ENCODE measurements at regions not wholly inside any gene's neighbourhood (a gene's known extent, or its start where the extent isn't known, plus 50 kb on each side); places are given as distances from the start of the nearest gene placed in this dataset.

DNA sequence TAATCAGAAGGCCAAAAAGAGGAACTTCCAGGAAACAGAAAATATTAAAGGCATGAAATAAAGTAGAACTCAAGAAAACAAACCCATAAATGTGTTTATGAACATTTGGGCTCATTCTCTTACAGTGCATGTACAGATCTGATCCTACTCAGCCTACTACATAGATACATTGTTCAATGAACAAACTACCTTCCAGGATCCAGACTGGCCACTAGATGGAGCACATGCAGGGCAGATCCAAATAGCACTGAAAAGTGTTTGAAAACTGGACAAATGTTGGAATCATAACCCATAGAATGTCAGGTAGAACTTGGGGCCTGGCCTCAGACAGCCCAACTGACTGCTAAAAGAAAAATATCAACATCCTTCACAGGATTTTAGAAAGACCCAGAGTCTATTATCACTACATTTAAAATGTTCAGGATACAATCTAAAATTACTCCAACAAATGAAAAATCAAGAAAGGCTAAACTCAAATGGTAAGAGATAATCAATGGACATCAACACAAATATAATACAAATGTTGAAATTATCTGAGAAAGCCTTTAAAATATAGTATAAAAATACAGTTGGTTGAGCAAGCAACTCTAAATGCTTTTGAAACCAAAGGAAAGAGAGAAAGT is 122.4 kb upstream of the NUDT7 start:
- TF ChIP-seq, protein P1, sequence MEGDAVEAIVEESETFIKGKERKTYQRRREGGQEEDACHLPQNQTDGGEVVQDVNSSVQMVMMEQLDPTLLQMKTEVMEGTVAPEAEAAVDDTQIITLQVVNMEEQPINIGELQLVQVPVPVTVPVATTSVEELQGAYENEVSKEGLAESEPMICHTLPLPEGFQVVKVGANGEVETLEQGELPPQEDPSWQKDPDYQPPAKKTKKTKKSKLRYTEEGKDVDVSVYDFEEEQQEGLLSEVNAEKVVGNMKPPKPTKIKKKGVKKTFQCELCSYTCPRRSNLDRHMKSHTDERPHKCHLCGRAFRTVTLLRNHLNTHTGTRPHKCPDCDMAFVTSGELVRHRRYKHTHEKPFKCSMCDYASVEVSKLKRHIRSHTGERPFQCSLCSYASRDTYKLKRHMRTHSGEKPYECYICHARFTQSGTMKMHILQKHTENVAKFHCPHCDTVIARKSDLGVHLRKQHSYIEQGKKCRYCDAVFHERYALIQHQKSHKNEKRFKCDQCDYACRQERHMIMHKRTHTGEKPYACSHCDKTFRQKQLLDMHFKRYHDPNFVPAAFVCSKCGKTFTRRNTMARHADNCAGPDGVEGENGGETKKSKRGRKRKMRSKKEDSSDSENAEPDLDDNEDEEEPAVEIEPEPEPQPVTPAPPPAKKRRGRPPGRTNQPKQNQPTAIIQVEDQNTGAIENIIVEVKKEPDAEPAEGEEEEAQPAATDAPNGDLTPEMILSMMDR (IDR thresholded peaks at IDR 0.05; ENCODE audit: low read depth, low read length): peak; percentile 94
- peak; percentile 46 to 65 for DNase-seq (ENCODE audit: low read depth in 2 of 2)
- no peak overlapping the region for H3K4me3 ChIP-seq (replicated peaks in 1 of 2; ENCODE audit: low read depth in 2 of 2, low read length in 2 of 2)

DNA sequence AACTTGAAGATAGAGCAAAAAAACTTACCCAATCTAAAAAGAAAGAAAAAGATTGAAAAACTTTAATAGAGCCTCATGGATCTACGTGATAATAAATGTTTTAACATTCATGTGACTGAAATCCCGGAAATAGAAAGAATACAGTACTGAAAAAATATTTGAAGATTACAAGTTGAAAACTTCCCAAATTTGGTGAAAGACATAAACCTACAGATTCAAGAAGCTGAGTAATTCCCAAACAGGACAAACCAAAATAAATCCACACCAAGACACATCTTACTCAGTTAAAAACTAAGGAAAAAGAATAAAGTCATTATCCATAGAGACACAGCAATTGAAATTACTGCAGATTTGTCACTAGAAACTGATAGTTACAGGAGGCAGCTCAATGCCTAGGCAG is 121.8 kb upstream of the NUDT7 start:
- TF ChIP-seq, protein P1 (IDR thresholded peaks at IDR 0.05; ENCODE audit: low read depth, low read length): no peak
- no peak for DNase-seq (ENCODE audit: low read depth in 2 of 2)
- H3K4me3 ChIP-seq (replicated peaks in 1 of 2; ENCODE audit: low read depth in 2 of 2, low read length in 2 of 2): no peak overlapping the region

DNA sequence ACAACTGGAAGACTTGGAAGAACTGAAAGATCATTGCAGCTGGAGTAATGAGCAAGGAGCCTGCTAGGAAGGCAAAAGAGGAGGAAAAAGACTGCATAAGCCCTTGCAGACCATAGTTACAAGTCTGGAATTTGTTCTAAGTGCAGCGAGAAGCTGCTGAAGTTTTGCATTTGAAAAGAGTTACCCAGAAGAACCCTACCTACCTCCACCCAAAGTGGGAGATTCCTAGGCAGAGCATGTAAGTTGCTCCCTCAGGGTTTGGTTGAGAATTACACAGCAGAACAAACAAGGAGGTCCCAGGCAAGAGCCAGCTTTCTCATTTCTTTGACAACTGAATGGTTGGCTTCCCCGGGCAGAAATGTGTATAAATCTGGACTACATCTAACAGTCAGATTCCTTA is 118.7 kb upstream of the NUDT7 start:
- DNase-seq (ENCODE audit: low read depth in 2 of 2): no peak
- H3K4me3 ChIP-seq (replicated peaks in 1 of 2; ENCODE audit: low read depth in 2 of 2, low read length in 2 of 2): no peak overlapping the region
- TF ChIP-seq, protein P1 (IDR thresholded peaks at IDR 0.05; ENCODE audit: low read depth, low read length): no peak

DNA sequence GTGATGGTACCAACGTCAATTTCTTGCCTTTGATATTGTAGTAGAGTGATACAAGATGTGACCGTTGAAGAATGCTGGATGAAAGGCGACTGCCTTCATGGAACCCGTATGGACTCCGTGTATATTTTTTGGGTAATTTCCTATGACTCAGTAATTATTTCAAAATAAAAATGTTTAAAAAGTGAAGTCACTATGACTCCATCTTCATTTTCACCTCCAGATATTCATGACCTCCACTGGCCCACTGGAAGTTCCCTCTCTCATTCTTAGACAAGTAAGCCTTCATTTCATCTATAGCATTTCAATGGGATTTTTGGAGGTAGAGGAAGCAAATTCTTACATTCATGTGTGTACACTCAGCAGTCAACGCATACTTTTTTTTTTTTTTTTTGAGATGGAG is 111.8 kb upstream of the NUDT7 start:
- DNase-seq (ENCODE audit: low read depth in 2 of 2): peak in 1 of 2 donors; percentile 72
- TF ChIP-seq, protein P1 (IDR thresholded peaks at IDR 0.05; ENCODE audit: low read depth, low read length): no peak
- H3K4me3 ChIP-seq (replicated peaks in 1 of 2; ENCODE audit: low read depth in 2 of 2, low read length in 2 of 2): no peak overlapping the region

DNA sequence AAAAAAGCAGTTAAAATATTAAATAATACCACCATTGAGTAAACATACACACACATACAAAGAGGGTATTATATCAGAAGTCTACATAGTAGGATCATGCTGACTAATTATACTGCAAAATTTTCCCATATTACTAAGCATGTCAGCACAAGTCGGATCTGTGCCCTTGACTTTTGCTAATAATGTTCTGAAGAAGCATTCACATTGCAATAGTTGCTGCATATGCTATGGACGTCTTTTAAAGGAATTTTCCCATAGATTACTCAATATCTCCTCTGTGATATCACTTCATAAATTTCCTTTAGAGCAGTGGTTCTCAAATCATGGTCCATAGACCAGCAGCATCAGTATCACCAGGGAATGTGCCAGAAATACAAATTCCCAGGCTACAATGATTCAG is 110.9 kb upstream of the NUDT7 start:
- DNase-seq (ENCODE audit: low read depth in 2 of 2): peak in 1 of 2 donors; percentile 53
- H3K4me3 ChIP-seq (replicated peaks in 1 of 2; ENCODE audit: low read depth in 2 of 2, low read length in 2 of 2): no peak overlapping the region
- TF ChIP-seq, protein P1 (IDR thresholded peaks at IDR 0.05; ENCODE audit: low read depth, low read length): no peak

DNA sequence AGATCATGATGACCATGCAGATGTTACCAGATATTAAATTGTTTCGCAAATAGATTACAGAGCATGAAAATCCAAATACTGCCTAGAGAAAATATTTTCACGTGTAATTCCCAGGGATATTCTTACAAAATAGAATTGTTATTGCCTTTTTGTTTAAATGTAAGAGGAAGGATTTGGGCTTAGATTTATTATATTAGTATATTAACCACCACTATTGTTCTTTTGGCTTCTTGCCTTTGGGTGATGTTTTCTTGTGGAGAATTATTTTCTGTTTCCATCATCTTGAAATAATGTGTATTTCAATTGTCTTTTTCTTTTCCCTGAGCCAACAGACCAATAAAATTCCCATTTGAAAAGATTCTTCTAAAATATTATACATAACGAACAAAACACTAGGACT is 109.7 kb upstream of the NUDT7 start:
- DNase-seq (ENCODE audit: low read depth in 2 of 2): no peak
- TF ChIP-seq, protein P1 (IDR thresholded peaks at IDR 0.05; ENCODE audit: low read depth, low read length): no peak
- H3K4me3 ChIP-seq (replicated peaks in 1 of 2; ENCODE audit: low read depth in 2 of 2, low read length in 2 of 2): no peak overlapping the region

DNA sequence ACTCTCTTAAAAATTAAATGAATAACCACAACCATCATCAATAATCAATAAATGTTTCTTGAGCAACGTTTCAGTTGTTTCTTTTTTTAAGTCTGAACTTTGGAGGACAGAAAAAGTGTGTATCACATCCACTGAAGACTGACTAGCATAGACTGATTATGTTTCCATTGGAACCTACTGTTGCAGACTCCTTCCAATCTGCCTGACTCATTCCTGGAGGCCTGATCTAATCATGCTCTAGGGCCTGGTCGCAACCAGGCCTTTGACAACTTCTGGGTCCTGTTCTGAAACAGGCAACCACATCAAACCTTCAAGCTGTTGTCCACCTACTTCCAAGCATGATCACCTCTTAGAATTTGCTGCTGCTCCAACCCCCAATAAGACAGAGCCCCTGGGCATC is 109.2 kb upstream of the NUDT7 start:
- peak in 1 of 2 donors; percentile 24 for DNase-seq (ENCODE audit: low read depth in 2 of 2)
- no peak overlapping the region for H3K4me3 ChIP-seq (replicated peaks in 1 of 2; ENCODE audit: low read depth in 2 of 2, low read length in 2 of 2)
- TF ChIP-seq, protein P1 (IDR thresholded peaks at IDR 0.05; ENCODE audit: low read depth, low read length): no peak
